ENCODE measurements at regions not wholly inside any gene's neighbourhood (a gene's known extent, or its start where the extent isn't known, plus 50 kb on each side); places are given as distances from the start of the nearest gene placed in this dataset.
"Not testable (repeated sequence)": the region's sequence is repeated elsewhere in the genome, so short reads cannot be mapped to it uniquely, and the experiment has no call there.

GRCh38 chr10:23834091-23834490 lies 374.8 kb upstream of the KIAA1217 start:
- intact Hi-C loops (cut with DNase I; ENCODE audit: low total_unique reads) = no loop called here
- Histone ChIP-seq H3K27ac (no peak overlapping the region), H3K27me3 (no peaks in the 10 kb centered on the region), H3K4me1 (no peaks in the 10 kb centered on the region), H3K36me3 (no peaks in the 10 kb centered on the region), H3K4me3 (no peak overlapping the region), H3K9me3 (no peaks in the 10 kb centered on the region)
- no peak for DNase-seq (ENCODE audit: low spot score in 2 of 2)
- TF ChIP-seq CTCF (IDR thresholded peaks at IDR 0.05) = no peak
- TF ChIP-seq POLR2A (IDR thresholded peaks at IDR 0.05) = no peak
- TF ChIP-seq POLR2AphosphoS5 (IDR thresholded peaks at IDR 0.05) = no peak

GRCh38 chr10:23850631-23851030 lies 358.3 kb upstream of the KIAA1217 start:
- Histone ChIP-seq H3K27me3 (no peaks in the 10 kb centered on the region), H3K9me3 (peaks cover 0 to 3% of the 10 kb centered on the region in 2 donors), H3K4me3 (no peak overlapping the region), H3K4me1 (no peaks in the 10 kb centered on the region), H3K27ac (no peak overlapping the region), H3K36me3 (no peaks in the 10 kb centered on the region)
- intact Hi-C loops (cut with DNase I; ENCODE audit: low total_unique reads) = no loop called here
- no peak for TF ChIP-seq POLR2AphosphoS5 (IDR thresholded peaks at IDR 0.05)
- no peak for TF ChIP-seq CTCF (IDR thresholded peaks at IDR 0.05)
- no peak for TF ChIP-seq POLR2A (IDR thresholded peaks at IDR 0.05)
- no peak for DNase-seq (ENCODE audit: low spot score in 2 of 2)

GRCh38 chr10:23859598-23859997 lies 349.3 kb upstream of the KIAA1217 start:
- H3K9me3 ChIP-seq = peaks cover 0 to 3% of the 10 kb centered on the region in 2 donors
- intact Hi-C loops (cut with DNase I; ENCODE audit: low total_unique reads) = no loop called here

GRCh38 chr10:23864631-23865147 lies 344.2 kb upstream of the KIAA1217 start:
- Histone ChIP-seq H3K27me3 (no peaks in the 10 kb centered on the region), H3K36me3 (no peaks in the 10 kb centered on the region), H3K4me3 (no peak overlapping the region), H3K9me3 (no peaks in the 10 kb centered on the region), H3K4me1 (no peaks in the 10 kb centered on the region), H3K27ac (no peak overlapping the region)
- no peak for DNase-seq (ENCODE audit: low spot score in 2 of 2)
- intact Hi-C loops (cut with DNase I; ENCODE audit: low total_unique reads) = loop anchor here (5.0 kb wide), 1 partner anchor 498 kb away; no protein-coding TSS in a partner anchor
- TF ChIP-seq POLR2AphosphoS5 (IDR thresholded peaks at IDR 0.05) (no peak), CTCF (IDR thresholded peaks at IDR 0.05) (no peak), POLR2A (IDR thresholded peaks at IDR 0.05) (no peak)

More at GRCh38 chr10:23859598-23859997, 349.3 kb upstream of the KIAA1217 start:
- no peak for TF ChIP-seq POLR2AphosphoS5 (IDR thresholded peaks at IDR 0.05)
- TF ChIP-seq CTCF (IDR thresholded peaks at IDR 0.05) = no peak
- no peak for TF ChIP-seq POLR2A (IDR thresholded peaks at IDR 0.05)
- Histone ChIP-seq H3K27ac (no peak overlapping the region), H3K36me3 (no peaks in the 10 kb centered on the region), H3K4me3 (no peak overlapping the region), H3K27me3 (no peaks in the 10 kb centered on the region), H3K4me1 (no peaks in the 10 kb centered on the region)
- DNase-seq (ENCODE audit: low spot score in 2 of 2) = no peak

- intact Hi-C loops (cut with DNase I; ENCODE audit: low total_unique reads) = not testable (repeated sequence)
Observed at GRCh38 chr10:23866985-23867384, 342.0 kb upstream of the KIAA1217 start.

GRCh38 chr10:23868121-23868520 lies 340.8 kb upstream of the KIAA1217 start:
- intact Hi-C loops (cut with DNase I; ENCODE audit: low total_unique reads) = no loop called here

More at GRCh38 chr10:23866985-23867384, 342.0 kb upstream of the KIAA1217 start:
- not testable (repeated sequence) for H3K9me3 ChIP-seq; H3K27me3 ChIP-seq; H3K27ac ChIP-seq; H3K4me3 ChIP-seq; DNase-seq (ENCODE audit: low spot score in 2 of 2); H3K36me3 ChIP-seq; H3K4me1 ChIP-seq

More at GRCh38 chr10:23868121-23868520, 340.8 kb upstream of the KIAA1217 start:
- H3K9me3 ChIP-seq = no peaks in the 10 kb centered on the region
- H3K4me1 ChIP-seq = no peaks in the 10 kb centered on the region
- no peak overlapping the region for H3K4me3 ChIP-seq
- H3K27me3 ChIP-seq = no peaks in the 10 kb centered on the region
- no peak overlapping the region for H3K27ac ChIP-seq
- H3K36me3 ChIP-seq = no peaks in the 10 kb centered on the region
- no peak for TF ChIP-seq POLR2A (IDR thresholded peaks at IDR 0.05)
- no peak for TF ChIP-seq CTCF (IDR thresholded peaks at IDR 0.05)
- TF ChIP-seq POLR2AphosphoS5 (IDR thresholded peaks at IDR 0.05) = no peak
- DNase-seq (ENCODE audit: low spot score in 2 of 2) = no peak
